Transverse colon (tissue), 4 donors: ENCODE measurements at regions not wholly inside any gene's neighbourhood (a gene's known extent, or its start where the extent isn't known, plus 50 kb on each side); places are given as distances from the start of the nearest gene placed in this dataset.

Experiments
- DNase-seq: peaks from one replicate; pipeline ENCODE4 v3.0.0-alpha.2; 2019
- H3K27ac ChIP-seq, 4 donors: fragments of 200-600 bp; sonication (generic); 2 replicates each; pipeline ENCODE4 v1.5.1; 2016 to 2018; ENCODE audit warnings: inconsistent platforms in 4 of 4
- H3K27me3 ChIP-seq: fragments of 200-600 bp; sonication (generic); 2 replicates; pipeline ENCODE4 v1.5.1; 2017; ENCODE audit warnings: inconsistent platforms
- H3K36me3 ChIP-seq, 4 donors: fragments of 200-600 bp; sonication (generic); 2 replicates each; pipeline ENCODE4 v1.5.1; 2017 to 2019; ENCODE audit warnings: inconsistent platforms in 4 of 4
- H3K4me1 ChIP-seq, 4 donors: fragments of 200-600 bp; sonication (generic); 2 replicates each; pipeline ENCODE4 v1.5.1; 2017 to 2020; ENCODE audit warnings: inconsistent platforms in 4 of 4
- H3K4me3 ChIP-seq, 4 donors: fragments of 200-600 bp; sonication (generic); 1 replicate in 1 of 4; 2 replicates in 3 of 4; pipeline versions ENCODE4 v1.5.1 to v1.6.1; 2017 to 2019; ENCODE audit warnings: inconsistent platforms in 4 of 4
- H3K9me3 ChIP-seq, 2 donors: fragments of 200-600 bp; sonication (generic); 2 replicates each; pipeline ENCODE4 v1.5.1; 2017 to 2019; ENCODE audit warnings: inconsistent platforms in 2 of 2
- CTCF ChIP-seq, 5 experiments: fragments of 200-600 bp in 3 of 5; fragments of 450-650 bp in 2 of 5; sonication (generic) in 3 of 5; IDR thresholded peaks; 1 replicate in 2 of 5; 2 replicates in 3 of 5; pipeline ENCODE4 v1.5.1; 2016 to 2017; ENCODE audit warnings: antibody characterized with exemption in 5 of 5, inconsistent platforms in 3 of 5, mild to moderate bottlenecking in 2 of 5, moderate library complexity in 1 of 5
- EP300 ChIP-seq: sonication (generic); formaldehyde crosslinking; IDR thresholded peaks from one replicate; pipeline ENCODE4 v1.6.1; 2017; ENCODE audit warnings: antibody characterized with exemption, low read depth
- POLR2A ChIP-seq: fragments of 450-650 bp; IDR thresholded peaks from one replicate; pipeline ENCODE4 v1.6.1; 2016; ENCODE audit warnings: antibody characterized with exemption, mild to moderate bottlenecking, moderate library complexity
- POLR2AphosphoS5 ChIP-seq, 3 donors: sonication (generic); formaldehyde crosslinking; IDR thresholded peaks; one replicate each; pipeline ENCODE4 v1.6.1; 2016; ENCODE audit warnings: antibody characterized with exemption in 3 of 3
- WGBS, 2 donors: methylation state at CpG; one replicate each; pipeline ENCODE4 v1.1.5; 2018; ENCODE audit warnings: low coverage in 1 of 2; 5-methylcytosine and 5-hydroxymethylcytosine counted together
- in situ Hi-C, 4 donors: fragments of 200-750 bp; cut with MboI; loops; one replicate each; pipeline versions ENCODE4 v1.15.0 to v1.15.1; 2017; ENCODE audit warnings: low sequenced_read_pairs in 3 of 4, low pct_ligation_motif_present in 1 of 4, low pct_unique_long_range_greater_than_20kb in 1 of 4
- intact Hi-C: fragments of 100-400 bp; cut with DNase I; formaldehyde crosslinking; loops from one replicate; pipeline ENCODE4 v1.15.1; 2023; ENCODE audit warnings: low total_unique reads

GRCh38 chr11:80293293-80293692 is 852.5 kb upstream of the TENM4 start:
- Histone ChIP-seq H3K4me1 (no peaks in the 10 kb centered on the region), H3K36me3 (no peaks in the 10 kb centered on the region), H3K27me3 (no peaks in the 10 kb centered on the region), H3K4me3 (no peak overlapping the region), H3K9me3 (no peaks in the 10 kb centered on the region), H3K27ac (no peak overlapping the region)
- 87 to 91% methylated on average over 2 of the region's 2 CpGs for WGBS, 2 donors
- in situ Hi-C loops (no loop called here), intact Hi-C loops (no loop called here)
- no peak for DNase-seq
- TF ChIP-seq CTCF (IDR thresholded peaks at IDR 0.05) (no peak), POLR2A (no peak), EP300 (no peak), POLR2AphosphoS5 (IDR thresholded peaks at IDR 0.05) (no peak)

GRCh38 chr11:80284946-80285785 is 844.3 kb upstream of the TENM4 start:
- no peaks in the 10 kb centered on the region for H3K27me3 ChIP-seq
- no peaks in the 10 kb centered on the region for H3K36me3 ChIP-seq
- H3K4me1 ChIP-seq = no peaks in the 10 kb centered on the region
- no peak overlapping the region for H3K27ac ChIP-seq
- H3K4me3 ChIP-seq = no peak overlapping the region
- TF ChIP-seq EP300 (no peak), POLR2A (no peak), CTCF (IDR thresholded peaks at IDR 0.05) (no peak), POLR2AphosphoS5 (IDR thresholded peaks at IDR 0.05) (no peak)
- WGBS, 2 donors = 55 to 72% methylated on average over 3 of the region's 3 CpGs
- in situ Hi-C loops = no loop called here
- H3K9me3 ChIP-seq = no peaks in the 10 kb centered on the region
- intact Hi-C loops = no loop called here
- DNase-seq = no peak

- Histone ChIP-seq H3K36me3 (no peaks in the 10 kb centered on the region), H3K9me3 (no peaks in the 10 kb centered on the region), H3K27me3 (no peaks in the 10 kb centered on the region), H3K27ac (no peak overlapping the region), H3K4me1 (no peaks in the 10 kb centered on the region), H3K4me3 (no peak overlapping the region)
- in situ Hi-C loops = no loop called here
- 59 to 71% methylated on average over 2 of the region's 2 CpGs for WGBS, 2 donors
- no peak for DNase-seq
- intact Hi-C loops = no loop called here
- TF ChIP-seq POLR2AphosphoS5 (IDR thresholded peaks at IDR 0.05) = no peak
Measured at GRCh38 chr11:80282643-80283042, 841.8 kb upstream of the TENM4 start.

- intact Hi-C loops (no loop called here), in situ Hi-C loops (no loop called here)
- no peaks in the 10 kb centered on the region for H3K36me3 ChIP-seq
- TF ChIP-seq EP300 = no peak
- no peak overlapping the region for H3K27ac ChIP-seq
- no peak overlapping the region for H3K4me3 ChIP-seq
- no peaks in the 10 kb centered on the region for H3K9me3 ChIP-seq
- WGBS, 2 donors = 45% methylated on average over 1 of the region's 1 CpG; no CpG with 5 or more reads in 1 of the 2 donors
- H3K4me1 ChIP-seq = no peaks in the 10 kb centered on the region
- no peak for DNase-seq
- H3K27me3 ChIP-seq = no peaks in the 10 kb centered on the region
Measured at GRCh38 chr11:80281194-80281593, 840.4 kb upstream of the TENM4 start.

GRCh38 chr11:80280737-80281136 is 839.9 kb upstream of the TENM4 start:
- 56 to 64% methylated on average over 3 of the region's 3 CpGs for WGBS, 2 donors

More at GRCh38 chr11:80280737-80281136, 839.9 kb upstream of the TENM4 start:
- H3K4me3 ChIP-seq = no peak overlapping the region
- no peaks in the 10 kb centered on the region for H3K9me3 ChIP-seq
- in situ Hi-C loops (no loop called here), intact Hi-C loops (no loop called here)
- DNase-seq = no peak
- TF ChIP-seq POLR2AphosphoS5 (IDR thresholded peaks at IDR 0.05) (no peak), CTCF (IDR thresholded peaks at IDR 0.05) (no peak), EP300 (no peak)
- no peaks in the 10 kb centered on the region for H3K27me3 ChIP-seq
- no peaks in the 10 kb centered on the region for H3K36me3 ChIP-seq
- H3K4me1 ChIP-seq = no peaks in the 10 kb centered on the region
- H3K27ac ChIP-seq = no peak overlapping the region
